IPS-15b (cell line): ENCODE measurements at regions not wholly inside any gene's neighbourhood (a gene's known extent, or its start where the extent isn't known, plus 50 kb on each side); places are given as distances from the start of the nearest gene placed in this dataset.
"Not testable (repeated sequence)": the region's sequence is repeated elsewhere in the genome, so short reads cannot be mapped to it uniquely, and the experiment has no call there.

ENCODE experiments used
- H3K27me3 ChIP-seq: one replicate; pipeline ENCODE4 v1.6.1; 2013; ENCODE audit warnings: low read length; ENCODE audit not compliant: control insufficient read depth, insufficient read depth
- H3K36me3 ChIP-seq: one replicate; pipeline ENCODE4 v1.6.1; 2013; ENCODE audit warnings: low read length; ENCODE audit not compliant: control insufficient read depth, insufficient read depth
- H3K4me1 ChIP-seq: one replicate; pipeline ENCODE4 v1.6.1; 2013; ENCODE audit warnings: mild to moderate bottlenecking, low read length; ENCODE audit not compliant: control insufficient read depth, insufficient read depth
- H3K4me3 ChIP-seq: one replicate; pipeline ENCODE4 v1.5.1; 2013; ENCODE audit warnings: low read depth, low read length
- H3K9ac ChIP-seq: one replicate; pipeline ENCODE4 v1.6.1; 2013; ENCODE audit warnings: low read depth, mild to moderate bottlenecking, low read length
- H3K9me3 ChIP-seq: one replicate; pipeline ENCODE4 v1.6.1; 2013; ENCODE audit warnings: mild to moderate bottlenecking, low read length; ENCODE audit not compliant: control insufficient read depth, insufficient read depth

DNA sequence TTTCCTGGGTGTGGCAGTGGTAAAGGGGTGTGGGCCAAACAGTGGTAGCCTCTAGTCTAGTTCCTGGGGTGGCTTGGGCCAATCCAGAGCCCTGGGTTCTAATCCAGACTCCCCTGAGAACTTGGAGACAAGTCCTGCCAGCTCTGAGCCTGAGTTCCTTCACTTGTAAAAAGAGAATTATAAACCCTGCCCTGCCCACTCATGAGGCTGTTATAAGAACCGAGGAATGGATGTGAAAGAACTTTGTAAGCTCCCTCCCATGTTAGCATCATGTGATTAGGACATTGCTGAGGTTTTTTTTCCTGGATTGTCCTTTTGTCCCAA lies 131.0 kb downstream of the RRAGC start:
- no peak overlapping the region for H3K9ac ChIP-seq
- no peak overlapping the region for H3K4me3 ChIP-seq
- no peaks in the 10 kb centered on the region for H3K36me3 ChIP-seq
- H3K4me1 ChIP-seq, result peaks cover 29% of the 10 kb centered on the region
- peaks cover 11% of the 10 kb centered on the region for H3K27me3 ChIP-seq
- H3K9me3 ChIP-seq, result no peaks in the 10 kb centered on the region

DNA sequence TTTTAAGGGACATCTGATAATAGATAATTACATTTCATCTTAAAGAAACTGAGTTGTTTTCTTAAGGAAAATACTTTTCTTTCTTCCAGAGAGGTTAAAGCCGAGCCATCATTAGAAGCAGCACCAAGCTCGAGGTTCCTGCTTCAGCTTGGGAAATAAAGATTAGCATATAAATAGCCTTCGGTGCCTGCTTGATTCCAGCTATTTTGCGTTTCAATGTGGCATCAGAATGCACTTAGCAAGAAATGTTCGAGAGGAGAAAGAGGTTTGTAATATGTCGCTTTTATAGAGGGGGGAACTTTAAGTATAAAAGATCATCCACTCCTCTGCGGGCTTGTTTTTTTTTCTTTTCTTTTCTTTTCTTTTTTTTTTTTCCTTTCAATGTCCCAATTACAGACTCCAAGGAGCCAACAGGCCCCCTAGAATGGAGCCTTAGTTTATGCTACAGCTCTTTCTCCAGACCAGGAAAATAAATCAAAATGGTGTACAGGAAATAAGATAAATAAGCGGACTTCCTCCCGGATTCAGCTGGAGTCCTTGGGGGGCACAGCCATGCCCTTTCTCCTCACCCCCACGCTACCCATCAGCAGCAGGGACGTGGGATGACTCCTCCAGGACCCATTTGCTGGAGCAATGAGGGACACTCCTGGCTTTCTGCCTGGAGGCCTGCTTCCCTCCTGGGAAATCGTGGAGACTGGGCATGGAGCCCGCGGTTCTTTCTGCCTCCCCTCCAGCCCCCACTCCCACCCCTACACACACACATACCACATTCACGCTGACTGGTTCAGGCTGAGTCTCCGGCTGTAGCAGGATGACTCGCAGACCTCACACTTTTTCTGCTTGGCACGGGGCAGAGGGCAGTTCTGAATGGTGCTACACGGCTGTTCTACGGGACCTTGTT lies 131.6 kb downstream of the RRAGC start:
- H3K9me3 ChIP-seq, result no peaks in the 10 kb centered on the region
- H3K4me3 ChIP-seq, result peak overlapping the region; percentile 35
- peaks cover 11% of the 10 kb centered on the region for H3K27me3 ChIP-seq
- H3K4me1 ChIP-seq, result peaks cover 29% of the 10 kb centered on the region
- H3K9ac ChIP-seq, result no peak overlapping the region
- H3K36me3 ChIP-seq, result no peaks in the 10 kb centered on the region

DNA sequence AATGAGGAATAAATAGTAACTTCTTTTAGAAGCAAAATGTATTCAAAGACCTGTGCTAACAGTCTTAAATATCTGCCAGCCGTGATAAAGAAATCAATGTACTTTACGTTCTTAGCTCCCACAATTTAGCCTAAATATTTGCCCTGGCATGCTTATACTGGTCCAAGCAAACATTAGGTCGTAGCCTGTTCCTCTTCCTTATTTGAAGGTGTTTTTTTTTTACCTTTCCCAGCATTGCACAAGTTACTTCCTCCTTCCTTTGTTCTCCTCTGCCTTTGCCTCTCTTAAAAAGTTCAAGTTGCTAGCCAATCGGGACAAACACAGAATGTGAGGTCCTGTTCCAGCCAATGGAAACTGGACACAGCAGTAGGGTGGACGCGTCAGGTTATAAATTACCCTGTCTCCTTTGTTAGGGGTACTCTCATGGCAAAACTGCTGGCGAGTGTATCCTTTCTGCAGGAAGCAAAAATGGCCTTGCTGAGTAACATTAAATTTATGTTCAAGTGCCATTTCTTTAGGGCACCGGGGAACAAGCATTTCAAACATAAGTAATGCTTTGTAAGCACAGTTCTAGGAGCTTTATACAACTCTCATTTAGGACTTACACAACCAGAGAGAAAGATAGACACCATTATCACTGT lies 134.1 kb downstream of the RRAGC start:
- H3K4me1 ChIP-seq, result peaks cover 20% of the 10 kb centered on the region

GRCh38 chr1:38724160-38725131 lies 135.1 kb downstream of the RRAGC start:
- Histone ChIP-seq H3K27me3 (peaks cover 4% of the 10 kb centered on the region), H3K4me1 (peaks cover 17% of the 10 kb centered on the region)

More for the DNA sequence above, 134.1 kb downstream of the RRAGC start:
- H3K27me3 ChIP-seq, result peaks cover 11% of the 10 kb centered on the region
- not testable (repeated sequence) for H3K9me3 ChIP-seq, H3K36me3 ChIP-seq, H3K4me3 ChIP-seq, H3K9ac ChIP-seq

DNA sequence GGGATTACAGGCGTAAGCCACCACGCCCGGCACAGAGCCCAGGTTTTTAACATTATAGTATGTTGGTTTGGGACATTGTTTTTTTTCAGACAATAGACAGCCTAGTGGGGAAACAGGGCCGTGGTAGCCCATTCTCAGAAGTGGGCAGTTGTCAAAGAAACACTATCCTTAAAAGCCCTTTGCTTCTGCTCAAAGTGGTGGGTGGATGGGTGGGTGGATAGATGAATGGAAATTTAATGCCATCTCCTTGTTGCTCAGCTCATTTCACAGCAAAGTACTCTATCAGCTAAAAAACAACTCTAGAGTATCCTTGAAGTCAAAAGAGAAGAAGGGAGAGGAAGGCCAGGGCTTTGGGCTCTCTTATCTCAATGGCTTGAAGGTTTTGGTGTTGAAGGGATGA lies 137.8 kb downstream of the RRAGC start:
- Histone ChIP-seq H3K4me1 (peaks cover 6% of the 10 kb centered on the region), H3K9ac (no peak overlapping the region), H3K9me3 (no peaks in the 10 kb centered on the region), H3K27me3 (no peaks in the 10 kb centered on the region), H3K36me3 (no peaks in the 10 kb centered on the region), H3K4me3 (no peak overlapping the region)

More at GRCh38 chr1:38724160-38725131, 135.1 kb downstream of the RRAGC start:
- no peak overlapping the region for H3K9ac ChIP-seq
- no peaks in the 10 kb centered on the region for H3K36me3 ChIP-seq
- no peaks in the 10 kb centered on the region for H3K9me3 ChIP-seq
- H3K4me3 ChIP-seq, result no peak overlapping the region

DNA sequence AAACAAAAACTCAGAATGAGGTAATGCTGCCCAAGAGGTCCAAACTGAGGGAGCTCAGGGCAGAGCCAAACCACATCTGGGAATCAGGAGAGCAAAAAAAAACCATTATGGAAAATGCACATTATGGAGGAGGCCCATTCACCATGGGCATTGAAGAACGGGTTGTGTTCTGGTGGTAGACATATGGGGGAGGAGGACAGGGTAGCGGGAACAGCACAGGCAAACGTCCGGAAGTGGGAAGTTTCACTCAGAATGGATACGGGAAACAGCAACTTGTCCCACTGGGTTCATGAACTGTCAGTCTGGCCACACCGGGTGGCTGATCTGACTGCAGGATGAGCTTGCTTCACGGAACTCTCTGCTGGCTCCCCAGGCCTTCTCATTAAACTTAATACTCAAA lies 139.7 kb downstream of the RRAGC start:
- no peak overlapping the region for H3K9ac ChIP-seq
- no peaks in the 10 kb centered on the region for H3K27me3 ChIP-seq
- no peaks in the 10 kb centered on the region for H3K4me1 ChIP-seq
- H3K4me3 ChIP-seq, result no peak overlapping the region
- H3K9me3 ChIP-seq, result no peaks in the 10 kb centered on the region
- no peaks in the 10 kb centered on the region for H3K36me3 ChIP-seq

GRCh38 chr1:38718031-38718430 lies 141.5 kb downstream of the RRAGC start:
- Histone ChIP-seq H3K36me3 (no peaks in the 10 kb centered on the region), H3K9me3 (no peaks in the 10 kb centered on the region), H3K4me3 (no peak overlapping the region), H3K27me3 (no peaks in the 10 kb centered on the region), H3K9ac (no peak overlapping the region), H3K4me1 (no peaks in the 10 kb centered on the region)

- no peak overlapping the region for H3K4me3 ChIP-seq
- no peaks in the 10 kb centered on the region for H3K4me1 ChIP-seq
- no peaks in the 10 kb centered on the region for H3K36me3 ChIP-seq
- no peaks in the 10 kb centered on the region for H3K27me3 ChIP-seq
- H3K9ac ChIP-seq, result no peak overlapping the region
- H3K9me3 ChIP-seq, result no peaks in the 10 kb centered on the region
These were observed 143.3 kb downstream of the RRAGC start for GRCh38 chr1:38716229-38716628.

DNA sequence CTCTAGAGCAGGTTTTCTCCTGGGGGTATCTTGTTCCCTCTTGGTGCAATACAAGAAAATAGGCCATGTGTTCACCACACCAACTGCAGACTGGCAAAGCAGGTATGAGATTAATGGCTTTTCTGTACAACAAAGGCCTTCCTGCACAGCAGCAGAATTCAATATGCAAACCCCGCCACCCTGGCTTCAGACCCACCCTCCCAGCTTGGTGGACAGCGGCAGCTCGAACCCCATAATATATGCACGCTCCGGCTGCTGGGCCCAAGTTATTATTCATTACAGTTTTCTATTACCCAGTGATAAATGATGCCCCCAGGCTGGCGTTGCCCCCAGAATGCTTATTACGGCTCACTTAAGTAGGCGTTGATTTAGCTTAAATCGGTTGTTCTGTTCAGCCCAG lies 144.2 kb downstream of the RRAGC start:
- Histone ChIP-seq H3K4me3 (no peak overlapping the region), H3K27me3 (no peaks in the 10 kb centered on the region), H3K36me3 (no peaks in the 10 kb centered on the region), H3K9me3 (no peaks in the 10 kb centered on the region), H3K9ac (no peak overlapping the region), H3K4me1 (no peaks in the 10 kb centered on the region)

DNA sequence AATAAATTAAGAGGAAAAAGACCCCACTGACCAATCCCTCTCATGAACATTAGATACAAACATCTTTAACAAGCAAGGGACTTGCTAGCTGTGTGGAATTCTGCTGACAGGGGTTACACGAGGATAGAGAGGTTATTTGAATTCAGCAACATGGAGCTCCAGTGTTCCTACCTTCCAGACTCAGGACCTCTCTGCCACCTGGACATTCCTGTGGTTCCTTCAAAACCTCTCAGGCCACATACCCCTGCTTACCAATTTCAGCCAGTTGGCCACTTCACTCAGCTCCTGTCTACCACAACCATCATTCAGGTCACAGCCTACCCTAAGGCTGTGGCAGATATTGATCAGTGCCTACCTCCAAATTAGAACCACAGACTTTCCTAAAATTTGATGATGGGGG lies 147.5 kb downstream of the RRAGC start:
- no peaks in the 10 kb centered on the region for H3K4me1 ChIP-seq
- H3K4me3 ChIP-seq, result no peak overlapping the region

GRCh38 chr1:38708701-38709258 lies 150.8 kb downstream of the RRAGC start:
- no peaks in the 10 kb centered on the region for H3K4me1 ChIP-seq
- no peaks in the 10 kb centered on the region for H3K36me3 ChIP-seq
- H3K27me3 ChIP-seq, result no peaks in the 10 kb centered on the region
- no peaks in the 10 kb centered on the region for H3K9me3 ChIP-seq
- H3K9ac ChIP-seq, result no peak overlapping the region
- H3K4me3 ChIP-seq, result no peak overlapping the region

More for the DNA sequence above, 147.5 kb downstream of the RRAGC start:
- Histone ChIP-seq H3K36me3 (no peaks in the 10 kb centered on the region), H3K27me3 (no peaks in the 10 kb centered on the region), H3K9ac (no peak overlapping the region), H3K9me3 (no peaks in the 10 kb centered on the region)
